IMR-90 (cell line): ENCODE measurements at regions not wholly inside any gene's neighbourhood (a gene's known extent, or its start where the extent isn't known, plus 50 kb on each side); places are given as distances from the start of the nearest gene placed in this dataset.

Experiments
- CEBPB ChIP-seq: IDR thresholded peaks from 2 replicates; pipeline ENCODE4 v1.6.1; 2012; ENCODE audit warnings: low read depth, low read length, improper control_type of control experiment
- CHD1 ChIP-seq: IDR thresholded peaks from 2 replicates; pipeline ENCODE4 v1.6.1; 2012; ENCODE audit warnings: low read depth, low read length, improper control_type of control experiment
- CTCF ChIP-seq: conservative IDR thresholded peaks from 2 replicates; pipeline ENCODE4 v1.5.1; 2012; ENCODE audit warnings: mild to moderate bottlenecking, low read depth, low read length, improper control_type of control experiment
- ELK1 ChIP-seq: fragments of 150-350 bp; IDR thresholded peaks from 2 replicates; pipeline ENCODE4 v1.6.1; 2016; ENCODE audit warnings: low read depth, mild to moderate bottlenecking, low read length, moderate library complexity, borderline replicate concordance
- MAFK ChIP-seq: IDR thresholded peaks from 2 replicates; pipeline ENCODE4 v1.6.1; 2012; ENCODE audit warnings: low read depth, low read length, improper control_type of control experiment
- NFE2L2 ChIP-seq: fragments of 150-350 bp; IDR thresholded peaks from 2 replicates; pipeline ENCODE4 v1.6.1; 2016; ENCODE audit warnings: low read depth, mild to moderate bottlenecking, low read length
- POLR2A ChIP-seq: IDR thresholded peaks from 2 replicates; pipeline ENCODE4 v1.6.1; 2012; ENCODE audit warnings: mild to moderate bottlenecking, low read depth, low read length
- RAD21 ChIP-seq: IDR thresholded peaks from 2 replicates; pipeline ENCODE4 v1.6.1; 2012; ENCODE audit warnings: low read length, improper control_type of control experiment
- RCOR1 ChIP-seq: IDR thresholded peaks from 2 replicates; pipeline ENCODE4 v1.6.1; 2012; ENCODE audit warnings: mild to moderate bottlenecking, low read length, improper control_type of control experiment; ENCODE audit not compliant: insufficient replicate concordance
- RFX5 ChIP-seq: IDR thresholded peaks from 2 replicates; pipeline ENCODE4 v1.8.0; 2012; ENCODE audit warnings: low read depth, mild to moderate bottlenecking, low read length, moderate library complexity
- SMC3 ChIP-seq: fragments of 150-350 bp; IDR thresholded peaks from 2 replicates; pipeline ENCODE4 v1.6.1; 2016; ENCODE audit warnings: low read depth, mild to moderate bottlenecking, antibody characterized with exemption, low read length, moderate library complexity
- TF ChIP-seq, protein P1 (sequence below): fragments of 150-350 bp; IDR thresholded peaks from 2 replicates; pipeline ENCODE4 v1.6.1; 2017; ENCODE audit warnings: mild to moderate bottlenecking, antibody characterized with exemption, low read length, low read depth

DNA sequence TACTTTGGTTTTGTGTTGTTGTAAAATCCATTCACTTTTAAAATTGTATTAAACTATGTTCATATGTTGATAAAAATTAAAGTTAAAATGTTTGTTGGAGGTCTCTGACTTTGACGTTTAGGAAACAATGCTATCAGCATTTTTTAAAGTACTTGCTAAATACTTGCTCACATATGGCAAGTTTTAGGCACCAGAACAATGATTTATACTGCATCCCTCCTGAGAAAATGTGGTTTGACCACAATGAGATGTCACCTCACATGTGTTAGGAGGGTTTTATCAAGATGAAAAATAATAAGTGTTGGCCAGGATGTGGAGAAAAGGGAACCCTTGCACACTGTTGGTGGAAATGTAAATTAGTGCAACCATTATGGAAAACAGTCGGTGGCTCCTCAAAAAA lies 180.8 kb downstream of the HSD17B3 start:
- TF ChIP-seq CTCF (no peak), POLR2A (no peak), SMC3 (no peak), RAD21 (no peak), RFX5 (no peak), CHD1 (no peak), CEBPB (no peak), NFE2L2 (no peak), RCOR1 (no peak), ELK1 (no peak), MAFK (no peak)
- TF ChIP-seq, protein P1, sequence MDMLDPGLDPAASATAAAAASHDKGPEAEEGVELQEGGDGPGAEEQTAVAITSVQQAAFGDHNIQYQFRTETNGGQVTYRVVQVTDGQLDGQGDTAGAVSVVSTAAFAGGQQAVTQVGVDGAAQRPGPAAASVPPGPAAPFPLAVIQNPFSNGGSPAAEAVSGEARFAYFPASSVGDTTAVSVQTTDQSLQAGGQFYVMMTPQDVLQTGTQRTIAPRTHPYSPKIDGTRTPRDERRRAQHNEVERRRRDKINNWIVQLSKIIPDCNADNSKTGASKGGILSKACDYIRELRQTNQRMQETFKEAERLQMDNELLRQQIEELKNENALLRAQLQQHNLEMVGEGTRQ: no peak
